T-helper 17 cell (primary cell): ENCODE measurements at regions not wholly inside any gene's neighbourhood (a gene's known extent, or its start where the extent isn't known, plus 50 kb on each side); places are given as distances from the start of the nearest gene placed in this dataset.

Experiments used
- ATAC-seq: fragments of 150-1000 bp; cut with Tn5 transposase; 2 replicates; pipeline ENCODE4 v1.10.0; 2021; ENCODE audit warnings: mild to moderate bottlenecking, moderate library complexity
- DNase-seq, 3 donors: peaks; one replicate each; pipeline versions ENCODE4 v3.0.0 to v3.0.0-alpha.2; 2020 to 2021
- H3K9me3 ChIP-seq: one replicate; pipeline ENCODE4 v1.7.0; 2013; ENCODE audit warnings: low read length, mild to moderate bottlenecking; ENCODE audit not compliant: control insufficient read depth, poor library complexity, severe bottlenecking
- H3K27ac Mint-ChIP-seq: one replicate; pipeline ENCODE4 v1.8.0; 2022; ENCODE audit warnings: mild to moderate bottlenecking, moderate library complexity, mixed read lengths
- H3K27me3 Mint-ChIP-seq: one replicate; pipeline ENCODE4 v1.8.0; 2022; ENCODE audit warnings: mixed read lengths
- H3K36me3 Mint-ChIP-seq: one replicate; pipeline ENCODE4 v1.8.0; 2022; ENCODE audit warnings: low read depth, mixed read lengths
- H3K4me1 Mint-ChIP-seq: one replicate; pipeline ENCODE4 v1.8.0; 2022; ENCODE audit warnings: mild to moderate bottlenecking, mixed read lengths
- H3K4me3 Mint-ChIP-seq: one replicate; pipeline ENCODE4 v1.8.0; 2022; ENCODE audit warnings: mild to moderate bottlenecking, moderate library complexity, mixed read lengths

DNA sequence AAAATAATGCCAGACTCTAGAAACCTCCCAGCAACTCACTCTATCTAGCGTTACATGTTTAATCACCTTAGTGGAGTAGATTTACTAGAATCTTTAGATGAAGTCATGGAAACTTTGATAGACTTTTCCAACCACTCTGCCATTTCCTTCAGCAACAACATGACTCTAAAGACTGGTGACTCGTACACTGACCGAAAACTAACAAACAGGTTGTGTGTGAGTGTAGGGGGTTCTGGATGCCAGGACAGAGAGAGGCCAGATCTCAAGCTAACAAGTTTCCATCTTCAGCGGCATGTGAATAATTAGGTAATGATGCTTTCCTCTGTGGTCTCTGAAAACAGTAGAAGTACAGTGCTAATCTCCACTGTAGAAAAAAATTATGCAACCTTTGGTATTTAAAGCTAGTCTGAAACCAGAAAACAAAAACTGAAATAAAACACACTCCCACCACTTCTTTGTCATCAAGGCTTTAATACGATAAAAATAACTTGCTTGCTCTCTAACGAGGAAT lies 286.4 kb downstream of the PRDM5 start:
- DNase-seq = no peak
- H3K9me3 ChIP-seq = no peaks in the 10 kb centered on the region
- no peaks in the 10 kb centered on the region for H3K4me1 Mint-ChIP-seq
- H3K4me3 Mint-ChIP-seq = no peak overlapping the region
- ATAC-seq = no peak
- peaks cover 8% of the 10 kb centered on the region for H3K27me3 Mint-ChIP-seq
- H3K27ac Mint-ChIP-seq = no peak overlapping the region
- H3K36me3 Mint-ChIP-seq = no peaks in the 10 kb centered on the region

DNA sequence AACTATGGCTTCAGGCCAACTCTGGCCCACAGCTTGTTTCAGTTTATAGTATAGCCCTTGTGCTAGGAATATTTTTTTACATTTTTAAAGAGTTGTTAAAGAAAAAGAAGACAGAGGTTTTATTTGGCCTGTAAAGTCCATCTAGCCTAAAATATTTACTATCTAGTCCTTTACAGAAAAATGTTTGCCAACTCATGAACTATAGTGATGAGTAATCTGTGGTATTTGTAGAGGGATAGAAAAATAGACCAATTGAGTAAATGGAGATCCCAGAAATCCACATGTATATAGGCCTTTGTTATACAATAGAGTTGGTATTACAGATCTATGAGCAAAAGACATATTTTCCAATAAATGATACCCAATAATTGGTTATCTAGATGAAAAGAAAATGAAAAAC lies 288.7 kb downstream of the PRDM5 start:
- H3K4me1 Mint-ChIP-seq = no peaks in the 10 kb centered on the region
- DNase-seq (no peak), ATAC-seq (no peak)
- no peaks in the 10 kb centered on the region for H3K9me3 ChIP-seq
- H3K36me3 Mint-ChIP-seq = no peaks in the 10 kb centered on the region
- H3K4me3 Mint-ChIP-seq = no peak overlapping the region
- H3K27me3 Mint-ChIP-seq = peaks cover 8% of the 10 kb centered on the region
- no peak overlapping the region for H3K27ac Mint-ChIP-seq

DNA sequence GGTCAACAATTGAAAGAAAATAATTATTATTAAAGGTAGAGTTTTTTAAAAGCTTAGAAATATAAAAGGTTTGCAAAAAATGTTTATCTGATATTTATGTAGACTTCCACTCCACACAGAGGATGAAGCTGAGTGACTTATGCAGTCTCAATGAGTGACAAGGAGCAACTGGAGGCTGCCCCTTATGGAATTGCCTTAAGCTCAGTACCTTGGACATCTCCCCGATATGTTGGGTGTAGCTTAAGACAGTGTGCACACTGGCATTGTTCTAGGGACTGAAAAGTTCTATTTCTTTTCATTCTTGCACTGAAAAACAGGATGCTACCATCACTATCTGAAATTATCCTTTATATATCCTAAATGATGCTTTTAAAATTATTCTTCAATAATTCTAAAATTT lies 292.1 kb downstream of the PRDM5 start:
- Mint-ChIP-seq H3K36me3 (no peaks in the 10 kb centered on the region), H3K4me1 (no peaks in the 10 kb centered on the region), H3K4me3 (no peak overlapping the region), H3K27ac (no peak overlapping the region), H3K27me3 (peaks cover under 1% of the 10 kb centered on the region)
- no peak for DNase-seq
- ATAC-seq = no peak
- H3K9me3 ChIP-seq = no peaks in the 10 kb centered on the region

DNA sequence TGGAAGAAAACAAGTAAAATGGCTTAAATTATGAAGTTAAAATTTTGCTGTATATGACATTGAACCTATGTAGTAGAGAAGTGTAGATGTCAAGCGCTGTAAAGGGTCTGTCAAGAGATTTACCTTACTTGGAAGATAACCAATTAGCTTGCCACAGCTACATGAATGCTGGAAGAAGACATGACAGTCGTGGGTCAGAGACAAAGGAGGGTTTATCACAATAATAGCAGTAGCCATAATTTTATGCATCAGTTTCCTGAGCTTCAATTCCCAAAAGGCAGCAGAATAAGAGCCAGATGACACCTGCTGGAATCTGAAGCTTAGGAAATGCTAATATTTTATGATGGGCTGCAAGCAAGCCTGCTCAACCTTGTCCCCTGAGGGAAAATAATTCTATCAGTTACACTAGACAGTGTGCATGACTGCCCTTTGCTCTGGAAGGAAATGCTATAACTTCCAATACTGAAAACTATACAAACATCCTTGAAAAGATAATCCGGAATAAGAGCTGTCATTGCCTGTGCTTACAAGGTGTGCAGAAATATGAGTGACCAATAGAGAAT lies 292.9 kb downstream of the PRDM5 start:
- no peaks in the 10 kb centered on the region for H3K9me3 ChIP-seq
- ATAC-seq = no peak
- H3K36me3 Mint-ChIP-seq = no peaks in the 10 kb centered on the region
- no peak overlapping the region for H3K4me3 Mint-ChIP-seq
- no peaks in the 10 kb centered on the region for H3K27me3 Mint-ChIP-seq
- no peak overlapping the region for H3K27ac Mint-ChIP-seq
- no peak for DNase-seq
- no peaks in the 10 kb centered on the region for H3K4me1 Mint-ChIP-seq

DNA sequence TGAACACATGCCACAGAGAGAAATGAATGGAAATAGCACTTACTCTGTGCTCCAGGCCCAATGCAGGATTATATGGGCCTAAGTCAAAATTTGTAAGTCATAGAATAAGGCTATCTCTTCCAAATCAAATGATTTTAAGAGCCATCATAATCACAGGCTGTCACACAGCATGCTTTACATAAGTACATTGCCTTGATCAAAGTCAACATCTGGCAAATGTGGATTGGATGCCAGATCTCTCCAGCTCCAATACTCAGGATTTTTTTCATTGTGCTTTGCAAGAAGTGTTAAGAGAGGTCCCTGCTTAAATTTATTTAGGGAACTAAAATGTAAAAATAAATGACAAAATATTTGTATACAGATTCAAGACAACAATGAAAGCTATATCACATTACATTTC lies 299.9 kb downstream of the PRDM5 start:
- Mint-ChIP-seq H3K27me3 (peaks cover 6% of the 10 kb centered on the region), H3K36me3 (no peaks in the 10 kb centered on the region), H3K4me1 (no peaks in the 10 kb centered on the region), H3K4me3 (no peak overlapping the region), H3K27ac (no peak overlapping the region)
- DNase-seq (no peak), ATAC-seq (no peak)
- no peaks in the 10 kb centered on the region for H3K9me3 ChIP-seq

DNA sequence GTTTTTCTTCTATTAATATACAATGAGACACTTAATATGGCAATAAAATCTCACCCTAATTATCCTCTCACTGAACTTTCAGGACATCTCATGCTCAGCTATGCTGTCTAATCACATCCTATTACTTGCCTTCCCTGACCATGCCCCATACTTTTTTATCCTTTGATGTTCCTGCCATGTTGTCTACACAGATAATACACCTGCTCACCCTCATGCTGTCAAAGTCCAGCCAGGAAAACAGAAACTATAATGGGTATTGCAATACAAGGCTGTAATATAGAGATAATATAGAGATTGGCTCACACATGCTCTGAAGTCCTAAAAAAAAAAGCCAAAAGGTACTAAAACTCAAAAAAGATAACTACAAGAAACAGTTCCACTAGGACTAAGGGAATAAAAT lies 305.4 kb downstream of the PRDM5 start:
- ATAC-seq (no peak), DNase-seq (no peak)
- no peak overlapping the region for H3K4me3 Mint-ChIP-seq
- peaks cover 10% of the 10 kb centered on the region for H3K27me3 Mint-ChIP-seq
- H3K27ac Mint-ChIP-seq = no peak overlapping the region
- no peaks in the 10 kb centered on the region for H3K4me1 Mint-ChIP-seq
- no peaks in the 10 kb centered on the region for H3K36me3 Mint-ChIP-seq
- H3K9me3 ChIP-seq = no peaks in the 10 kb centered on the region

DNA sequence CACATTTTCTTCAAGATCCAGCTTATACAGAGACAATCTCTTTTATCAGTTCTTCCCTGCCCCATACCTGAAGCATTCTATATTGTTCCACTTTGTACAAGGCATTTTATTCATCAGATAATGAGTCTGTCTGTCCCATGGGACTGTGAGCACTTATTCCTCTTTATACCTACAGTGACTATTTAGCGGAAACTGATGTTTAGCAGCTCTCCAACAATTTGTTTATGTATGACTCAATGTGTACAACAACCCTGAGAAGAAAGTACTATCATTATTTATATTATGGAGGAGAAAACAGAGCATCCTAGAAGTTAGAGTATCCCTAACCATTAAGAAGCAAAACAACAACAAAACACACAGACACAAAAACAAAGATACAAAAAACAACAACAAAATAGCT lies 306.5 kb downstream of the PRDM5 start:
- no peaks in the 10 kb centered on the region for H3K36me3 Mint-ChIP-seq
- no peak overlapping the region for H3K27ac Mint-ChIP-seq
- H3K4me1 Mint-ChIP-seq = no peaks in the 10 kb centered on the region
- peaks cover 10% of the 10 kb centered on the region for H3K27me3 Mint-ChIP-seq
- ATAC-seq (no peak), DNase-seq (no peak)
- no peaks in the 10 kb centered on the region for H3K9me3 ChIP-seq
- no peak overlapping the region for H3K4me3 Mint-ChIP-seq

DNA sequence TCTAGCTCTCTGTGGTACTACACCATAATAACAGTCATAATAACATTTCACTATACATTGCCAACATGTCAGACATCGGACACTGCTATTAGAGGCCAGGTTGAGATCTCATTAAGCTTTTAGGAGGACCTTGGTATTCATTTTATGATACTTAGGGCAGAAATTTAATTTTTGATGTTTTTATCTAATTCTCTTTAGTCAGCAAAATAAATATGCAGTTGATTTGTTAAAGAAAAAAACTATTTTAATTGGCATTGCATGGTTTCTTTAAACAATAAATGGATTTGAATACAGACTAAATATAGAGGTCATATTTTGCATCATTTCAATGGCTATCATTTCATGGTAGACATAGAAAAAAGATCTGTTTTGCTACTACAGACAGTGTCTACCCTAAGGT lies 308.7 kb downstream of the PRDM5 start:
- H3K36me3 Mint-ChIP-seq = no peaks in the 10 kb centered on the region
- H3K27me3 Mint-ChIP-seq = peaks cover 10% of the 10 kb centered on the region
- no peaks in the 10 kb centered on the region for H3K4me1 Mint-ChIP-seq
- no peak overlapping the region for H3K27ac Mint-ChIP-seq
- ATAC-seq (no peak), DNase-seq (no peak)
- H3K4me3 Mint-ChIP-seq = no peak overlapping the region
- no peaks in the 10 kb centered on the region for H3K9me3 ChIP-seq

DNA sequence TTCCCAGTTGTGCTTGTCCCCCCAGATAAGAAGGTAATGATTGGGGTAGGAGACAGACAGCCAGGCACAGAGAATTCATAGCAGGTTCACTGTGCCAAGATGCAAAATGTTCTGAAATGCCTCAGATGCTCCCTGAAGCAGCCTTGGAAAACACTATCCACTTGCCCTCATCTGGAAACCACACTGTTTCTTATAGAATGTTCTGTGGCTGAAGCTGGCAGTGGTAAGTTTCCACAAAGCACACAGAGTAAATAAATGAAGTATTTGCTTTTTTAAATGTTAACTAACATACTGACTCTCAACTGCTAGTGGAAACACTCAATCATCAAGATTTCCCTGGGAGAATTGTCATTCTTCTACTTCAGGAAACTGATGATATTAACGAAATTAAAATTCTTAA lies 311.4 kb downstream of the PRDM5 start:
- DNase-seq (no peak), ATAC-seq (no peak)
- no peaks in the 10 kb centered on the region for H3K4me1 Mint-ChIP-seq
- H3K9me3 ChIP-seq = no peaks in the 10 kb centered on the region
- no peak overlapping the region for H3K27ac Mint-ChIP-seq
- H3K4me3 Mint-ChIP-seq = no peak overlapping the region
- peaks cover 4% of the 10 kb centered on the region for H3K27me3 Mint-ChIP-seq
- no peaks in the 10 kb centered on the region for H3K36me3 Mint-ChIP-seq

DNA sequence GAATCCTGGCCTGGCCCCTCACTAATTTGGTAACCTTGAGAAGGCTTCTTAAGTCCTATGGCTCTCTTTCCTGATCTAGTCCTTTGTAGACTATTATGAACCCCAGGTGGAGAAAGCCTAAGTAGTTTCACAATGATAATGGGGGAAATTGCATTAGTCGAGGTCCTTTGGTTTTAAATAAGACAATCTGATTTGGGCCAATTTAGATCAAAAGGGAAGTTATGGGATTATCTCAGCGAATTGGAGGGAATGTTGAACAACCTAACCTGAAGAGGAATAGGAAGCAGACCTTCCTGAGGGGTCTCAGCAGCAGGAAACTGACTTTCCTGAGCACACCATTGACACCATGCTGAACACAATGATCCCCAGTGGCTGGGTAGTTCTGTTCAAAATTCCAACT lies 331.5 kb downstream of the PRDM5 start:
- Mint-ChIP-seq H3K27ac (no peak overlapping the region), H3K27me3 (no peaks in the 10 kb centered on the region), H3K36me3 (no peaks in the 10 kb centered on the region), H3K4me3 (no peak overlapping the region), H3K4me1 (no peaks in the 10 kb centered on the region)
- ATAC-seq = no peak
- no peaks in the 10 kb centered on the region for H3K9me3 ChIP-seq
- no peak for DNase-seq

DNA sequence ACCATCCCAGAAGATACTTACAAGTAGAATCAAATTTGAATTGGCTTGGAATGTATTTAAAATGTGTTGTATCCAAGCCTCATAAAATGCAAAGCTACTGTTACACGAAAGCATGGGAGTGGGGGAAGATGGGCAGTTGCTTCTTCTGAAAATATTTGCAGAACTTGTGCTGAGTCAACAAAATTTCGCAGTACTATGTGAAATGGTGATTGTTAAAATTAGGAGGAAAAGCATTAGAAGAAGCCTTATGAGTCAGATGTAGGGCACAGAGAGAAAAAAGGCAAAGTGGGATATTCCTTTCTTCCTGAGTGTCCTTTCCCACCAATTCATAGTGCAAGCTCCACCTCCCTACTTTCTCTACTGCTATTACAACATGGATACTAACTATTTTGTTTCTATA lies 332.7 kb downstream of the PRDM5 start:
- no peak overlapping the region for H3K27ac Mint-ChIP-seq

DNA sequence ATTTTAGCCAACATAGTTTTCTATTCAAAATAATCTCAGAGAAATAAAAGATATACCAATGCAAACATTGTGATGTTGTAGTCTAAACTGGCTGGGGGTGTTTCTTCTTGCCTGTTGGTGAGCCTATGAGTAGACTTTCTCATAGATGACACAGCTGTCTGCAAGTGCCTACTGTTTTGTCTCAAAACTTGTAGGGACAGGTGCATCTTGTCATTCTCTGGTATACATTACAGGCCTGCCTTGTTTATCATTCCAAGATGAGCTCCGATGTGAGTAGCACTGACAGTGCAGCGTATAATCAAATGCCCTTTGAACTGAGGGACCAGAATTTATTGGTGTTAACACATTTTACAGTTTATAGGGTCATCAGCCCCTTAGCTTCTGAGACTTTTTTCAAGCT lies 353.8 kb downstream of the PRDM5 start:
- ATAC-seq (no peak), DNase-seq (no peak)
- Mint-ChIP-seq H3K4me3 (no peak overlapping the region), H3K4me1 (no peaks in the 10 kb centered on the region), H3K36me3 (no peaks in the 10 kb centered on the region), H3K27me3 (no peaks in the 10 kb centered on the region), H3K27ac (no peak overlapping the region)
- no peaks in the 10 kb centered on the region for H3K9me3 ChIP-seq

More for the DNA sequence above, 332.7 kb downstream of the PRDM5 start:
- H3K27me3 Mint-ChIP-seq = no peaks in the 10 kb centered on the region
- ATAC-seq (no peak), DNase-seq (no peak)
- no peak overlapping the region for H3K4me3 Mint-ChIP-seq
- H3K36me3 Mint-ChIP-seq = no peaks in the 10 kb centered on the region
- no peaks in the 10 kb centered on the region for H3K4me1 Mint-ChIP-seq
- H3K9me3 ChIP-seq = no peaks in the 10 kb centered on the region

DNA sequence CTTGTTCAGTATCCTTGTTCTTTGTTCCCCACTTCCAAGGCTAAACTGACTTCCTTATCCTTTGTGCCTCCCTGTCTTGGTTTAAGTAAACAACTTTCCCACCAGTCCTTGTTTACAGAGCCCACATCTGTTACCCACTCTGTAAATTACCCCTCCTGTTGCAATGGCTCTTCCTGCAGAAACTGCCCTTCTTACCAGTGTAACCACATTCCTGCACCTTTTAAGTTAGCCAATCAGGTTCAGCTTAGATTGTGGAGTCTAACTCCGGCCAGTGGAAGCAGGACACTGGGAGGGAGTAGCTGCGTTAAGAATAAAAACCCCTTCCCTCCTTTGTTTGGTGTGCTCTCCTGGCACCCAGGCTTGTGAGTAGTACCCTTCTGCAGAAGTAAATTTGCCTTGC lies 360.9 kb downstream of the PRDM5 start:
- no peak for ATAC-seq

DNA sequence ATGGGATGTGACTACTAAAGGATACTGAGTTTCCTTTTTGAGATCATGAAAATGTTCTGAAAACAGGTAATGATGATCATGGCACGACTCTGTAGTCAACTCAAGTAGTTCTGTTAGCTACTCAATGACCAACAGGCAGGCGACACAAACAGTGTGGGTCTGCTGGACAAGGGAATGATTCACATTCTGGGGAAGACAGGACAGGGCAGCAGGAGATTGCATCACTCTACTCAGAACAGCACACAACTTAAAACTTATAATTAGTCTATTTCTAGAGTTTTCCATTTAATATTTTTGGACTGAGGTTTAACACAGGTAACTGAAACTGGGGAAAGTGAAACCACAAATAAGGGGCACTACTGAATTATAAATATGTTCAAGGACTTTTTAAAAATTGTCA lies 365.2 kb downstream of the PRDM5 start:
- Mint-ChIP-seq H3K27ac (no peak overlapping the region), H3K4me3 (no peak overlapping the region), H3K4me1 (no peaks in the 10 kb centered on the region), H3K27me3 (no peaks in the 10 kb centered on the region), H3K36me3 (no peaks in the 10 kb centered on the region)
- DNase-seq (no peak), ATAC-seq (no peak)
- H3K9me3 ChIP-seq = no peaks in the 10 kb centered on the region

More for the DNA sequence above, 360.9 kb downstream of the PRDM5 start:
- Mint-ChIP-seq H3K27ac (no peak overlapping the region), H3K4me1 (no peaks in the 10 kb centered on the region), H3K36me3 (no peaks in the 10 kb centered on the region), H3K4me3 (no peak overlapping the region), H3K27me3 (no peaks in the 10 kb centered on the region)
- no peak for DNase-seq
- H3K9me3 ChIP-seq = no peaks in the 10 kb centered on the region
